Neural cell (in vitro differentiated cells): ENCODE measurements at regions not wholly inside any gene's neighbourhood (a gene's known extent, or its start where the extent isn't known, plus 50 kb on each side); places are given as distances from the start of the nearest gene placed in this dataset.

Experiments
- EP300 ChIP-seq: fragments of 450-650 bp; conservative IDR thresholded peaks from 2 replicates; pipeline ENCODE4 v1.6.1; 2014; ENCODE audit warnings: antibody characterized with exemption, mild to moderate bottlenecking, moderate library complexity; ENCODE audit not compliant: poor library complexity, severe bottlenecking
- EZH2 ChIP-seq: fragments of 200-600, 300-800 bp; shearing (Covaris generic), sonication (generic); IDR thresholded peaks from 2 replicates; pipeline ENCODE4 v1.6.1; 2014; ENCODE audit warnings: antibody characterized with exemption, low read length, borderline replicate concordance, mild to moderate bottlenecking; ENCODE audit not compliant: insufficient read depth, poor library complexity, severe bottlenecking
- POLR2AphosphoS5 ChIP-seq: IDR thresholded peaks from 2 replicates; pipeline ENCODE4 v1.6.1; 2012
- REST ChIP-seq: IDR thresholded peaks from 2 replicates; pipeline ENCODE4 v1.6.1; 2012; ENCODE audit warnings: borderline replicate concordance
- SMC3 ChIP-seq: fragments of 450-650 bp; conservative IDR thresholded peaks from 2 replicates; pipeline ENCODE4 v1.6.1; 2014; ENCODE audit warnings: antibody characterized with exemption, mild to moderate bottlenecking, moderate library complexity; ENCODE audit not compliant: poor library complexity
- TF ChIP-seq, protein P1 (sequence below): fragments of 450-650 bp; IDR thresholded peaks from 2 replicates; pipeline ENCODE4 v1.5.1; 2014; ENCODE audit warnings: antibody characterized with exemption, mild to moderate bottlenecking, moderate library complexity; ENCODE audit not compliant: poor library complexity, severe bottlenecking

- TF ChIP-seq, protein P1, sequence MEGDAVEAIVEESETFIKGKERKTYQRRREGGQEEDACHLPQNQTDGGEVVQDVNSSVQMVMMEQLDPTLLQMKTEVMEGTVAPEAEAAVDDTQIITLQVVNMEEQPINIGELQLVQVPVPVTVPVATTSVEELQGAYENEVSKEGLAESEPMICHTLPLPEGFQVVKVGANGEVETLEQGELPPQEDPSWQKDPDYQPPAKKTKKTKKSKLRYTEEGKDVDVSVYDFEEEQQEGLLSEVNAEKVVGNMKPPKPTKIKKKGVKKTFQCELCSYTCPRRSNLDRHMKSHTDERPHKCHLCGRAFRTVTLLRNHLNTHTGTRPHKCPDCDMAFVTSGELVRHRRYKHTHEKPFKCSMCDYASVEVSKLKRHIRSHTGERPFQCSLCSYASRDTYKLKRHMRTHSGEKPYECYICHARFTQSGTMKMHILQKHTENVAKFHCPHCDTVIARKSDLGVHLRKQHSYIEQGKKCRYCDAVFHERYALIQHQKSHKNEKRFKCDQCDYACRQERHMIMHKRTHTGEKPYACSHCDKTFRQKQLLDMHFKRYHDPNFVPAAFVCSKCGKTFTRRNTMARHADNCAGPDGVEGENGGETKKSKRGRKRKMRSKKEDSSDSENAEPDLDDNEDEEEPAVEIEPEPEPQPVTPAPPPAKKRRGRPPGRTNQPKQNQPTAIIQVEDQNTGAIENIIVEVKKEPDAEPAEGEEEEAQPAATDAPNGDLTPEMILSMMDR, result no peak
- TF ChIP-seq EP300 (no peak), EZH2 (no peak), SMC3 (no peak), POLR2AphosphoS5 (no peak), REST (no peak)
Observed at GRCh38 chr13:44249431-44249836, 124.2 kb upstream of the SERP2 start.
